ENCODE measurements at regions not wholly inside any gene's neighbourhood (a gene's known extent, or its start where the extent isn't known, plus 50 kb on each side); places are given as distances from the start of the nearest gene placed in this dataset.

- no peaks in the 10 kb centered on the region for H3K36me3 ChIP-seq (ENCODE audit: control insufficient read depth, insufficient read depth, low read length)
- peak overlapping the region; percentile 63 for H3K27ac ChIP-seq (ENCODE audit: low read depth, low read length)
- peak in 1 of 6 donors; percentile 14 for DNase-seq (ENCODE audit: low read depth in 4 of 6, low spot score in 6 of 6)
- H3K27me3 ChIP-seq (ENCODE audit: control insufficient read depth, insufficient read depth, low read length) = no peaks in the 10 kb centered on the region
- no peaks in the 10 kb centered on the region for H3K9me3 ChIP-seq (ENCODE audit: control insufficient read depth, insufficient read depth, low read length)
- 70% methylated on average over 7 of the region's 8 CpGs for WGBS (ENCODE audit: insufficient coverage)
- no peak overlapping the region for H3K4me3 ChIP-seq (ENCODE audit: low read depth, low read length)
- peaks cover 17% of the 10 kb centered on the region for H3K4me1 ChIP-seq (ENCODE audit: control insufficient read depth, insufficient read depth, low read length)
Measured at GRCh38 chr4:4641254-4641653, 99.4 kb upstream of the STX18 start.

GRCh38 chr4:4640692-4641091 is 98.8 kb upstream of the STX18 start:
- H3K36me3 ChIP-seq (ENCODE audit: control insufficient read depth, insufficient read depth, low read length) = no peaks in the 10 kb centered on the region
- peak in 1 of 6 donors; percentile 5 for DNase-seq (ENCODE audit: low read depth in 4 of 6, low spot score in 6 of 6)
- peak overlapping the region; percentile 63 for H3K27ac ChIP-seq (ENCODE audit: low read depth, low read length)
- H3K4me1 ChIP-seq (ENCODE audit: control insufficient read depth, insufficient read depth, low read length) = peaks cover 17% of the 10 kb centered on the region
- H3K9me3 ChIP-seq (ENCODE audit: control insufficient read depth, insufficient read depth, low read length) = no peaks in the 10 kb centered on the region
- no peaks in the 10 kb centered on the region for H3K27me3 ChIP-seq (ENCODE audit: control insufficient read depth, insufficient read depth, low read length)
- H3K4me3 ChIP-seq (ENCODE audit: low read depth, low read length) = no peak overlapping the region
- WGBS (ENCODE audit: insufficient coverage) = 39% methylated on average over 9 of the region's 10 CpGs

- Histone ChIP-seq H3K27me3 (ENCODE audit: control insufficient read depth, insufficient read depth, low read length) (no peaks in the 10 kb centered on the region), H3K4me3 (ENCODE audit: low read depth, low read length) (no peak overlapping the region), H3K27ac (ENCODE audit: low read depth, low read length) (no peak overlapping the region), H3K36me3 (ENCODE audit: control insufficient read depth, insufficient read depth, low read length) (no peaks in the 10 kb centered on the region), H3K4me1 (ENCODE audit: control insufficient read depth, insufficient read depth, low read length) (peaks cover 17% of the 10 kb centered on the region), H3K9me3 (ENCODE audit: control insufficient read depth, insufficient read depth, low read length) (no peaks in the 10 kb centered on the region)
- no CpG with 5 or more reads among the region's 3 CpGs for WGBS (ENCODE audit: insufficient coverage)
- DNase-seq (ENCODE audit: low read depth in 4 of 6, low spot score in 6 of 6) = no peak
Measured at GRCh38 chr4:4639370-4639769, 97.5 kb upstream of the STX18 start.

GRCh38 chr4:4637710-4638109 is 95.9 kb upstream of the STX18 start:
- DNase-seq (ENCODE audit: low read depth in 4 of 6, low spot score in 6 of 6) = no peak
- Histone ChIP-seq H3K27ac (ENCODE audit: low read depth, low read length) (no peak overlapping the region), H3K27me3 (ENCODE audit: control insufficient read depth, insufficient read depth, low read length) (no peaks in the 10 kb centered on the region), H3K4me1 (ENCODE audit: control insufficient read depth, insufficient read depth, low read length) (peaks cover 17% of the 10 kb centered on the region), H3K4me3 (ENCODE audit: low read depth, low read length) (no peak overlapping the region), H3K9me3 (ENCODE audit: control insufficient read depth, insufficient read depth, low read length) (no peaks in the 10 kb centered on the region), H3K36me3 (ENCODE audit: control insufficient read depth, insufficient read depth, low read length) (no peaks in the 10 kb centered on the region)
- WGBS (ENCODE audit: insufficient coverage) = 97% methylated on average over 5 of the region's 5 CpGs

GRCh38 chr4:4633431-4633830 is 91.6 kb upstream of the STX18 start:
- WGBS (ENCODE audit: insufficient coverage) = 94% methylated on average over 3 of the region's 3 CpGs
- H3K4me1 ChIP-seq (ENCODE audit: control insufficient read depth, insufficient read depth, low read length) = no peaks in the 10 kb centered on the region
- no peak overlapping the region for H3K27ac ChIP-seq (ENCODE audit: low read depth, low read length)
- no peaks in the 10 kb centered on the region for H3K27me3 ChIP-seq (ENCODE audit: control insufficient read depth, insufficient read depth, low read length)
- no peak overlapping the region for H3K4me3 ChIP-seq (ENCODE audit: low read depth, low read length)
- H3K9me3 ChIP-seq (ENCODE audit: control insufficient read depth, insufficient read depth, low read length) = peaks cover 3% of the 10 kb centered on the region
- H3K36me3 ChIP-seq (ENCODE audit: control insufficient read depth, insufficient read depth, low read length) = no peaks in the 10 kb centered on the region
- no peak for DNase-seq (ENCODE audit: low read depth in 4 of 6, low spot score in 6 of 6)

- no peak for DNase-seq (ENCODE audit: low read depth in 4 of 6, low spot score in 6 of 6)
Measured at GRCh38 chr4:4631150-4631549, 89.3 kb upstream of the STX18 start.

GRCh38 chr4:4627906-4628305 is 86.1 kb upstream of the STX18 start:
- Histone ChIP-seq H3K4me1 (ENCODE audit: control insufficient read depth, insufficient read depth, low read length) (no peaks in the 10 kb centered on the region), H3K27me3 (ENCODE audit: control insufficient read depth, insufficient read depth, low read length) (no peaks in the 10 kb centered on the region), H3K9me3 (ENCODE audit: control insufficient read depth, insufficient read depth, low read length) (peaks cover 3% of the 10 kb centered on the region), H3K36me3 (ENCODE audit: control insufficient read depth, insufficient read depth, low read length) (no peaks in the 10 kb centered on the region), H3K4me3 (ENCODE audit: low read depth, low read length) (no peak overlapping the region), H3K27ac (ENCODE audit: low read depth, low read length) (peak overlapping the region; percentile 40)
- WGBS (ENCODE audit: insufficient coverage) = 71% methylated on average over 2 of the region's 2 CpGs
- DNase-seq (ENCODE audit: low read depth in 4 of 6, low spot score in 6 of 6) = no peak

More at GRCh38 chr4:4631150-4631549, 89.3 kb upstream of the STX18 start:
- no peaks in the 10 kb centered on the region for H3K4me1 ChIP-seq (ENCODE audit: control insufficient read depth, insufficient read depth, low read length)
- no peak overlapping the region for H3K4me3 ChIP-seq (ENCODE audit: low read depth, low read length)
- H3K36me3 ChIP-seq (ENCODE audit: control insufficient read depth, insufficient read depth, low read length) = no peaks in the 10 kb centered on the region
- no peak overlapping the region for H3K27ac ChIP-seq (ENCODE audit: low read depth, low read length)
- H3K27me3 ChIP-seq (ENCODE audit: control insufficient read depth, insufficient read depth, low read length) = no peaks in the 10 kb centered on the region
- peaks cover 3% of the 10 kb centered on the region for H3K9me3 ChIP-seq (ENCODE audit: control insufficient read depth, insufficient read depth, low read length)

- Histone ChIP-seq H3K27me3 (ENCODE audit: control insufficient read depth, insufficient read depth, low read length) (no peaks in the 10 kb centered on the region), H3K9me3 (ENCODE audit: control insufficient read depth, insufficient read depth, low read length) (peaks cover 3% of the 10 kb centered on the region), H3K4me1 (ENCODE audit: control insufficient read depth, insufficient read depth, low read length) (no peaks in the 10 kb centered on the region), H3K36me3 (ENCODE audit: control insufficient read depth, insufficient read depth, low read length) (no peaks in the 10 kb centered on the region), H3K27ac (ENCODE audit: low read depth, low read length) (peak overlapping the region; percentile 47), H3K4me3 (ENCODE audit: low read depth, low read length) (no peak overlapping the region)
- DNase-seq (ENCODE audit: low read depth in 4 of 6, low spot score in 6 of 6) = no peak
- 56% methylated on average over 3 of the region's 4 CpGs for WGBS (ENCODE audit: insufficient coverage)
Measured at GRCh38 chr4:4627111-4627510, 85.3 kb upstream of the STX18 start.

GRCh38 chr4:4625488-4625887 is 83.6 kb upstream of the STX18 start:
- DNase-seq (ENCODE audit: low read depth in 4 of 6, low spot score in 6 of 6) = no peak
- Histone ChIP-seq H3K4me3 (ENCODE audit: low read depth, low read length) (no peak overlapping the region), H3K36me3 (ENCODE audit: control insufficient read depth, insufficient read depth, low read length) (no peaks in the 10 kb centered on the region), H3K4me1 (ENCODE audit: control insufficient read depth, insufficient read depth, low read length) (no peaks in the 10 kb centered on the region), H3K27ac (ENCODE audit: low read depth, low read length) (no peak overlapping the region), H3K9me3 (ENCODE audit: control insufficient read depth, insufficient read depth, low read length) (peaks cover 3% of the 10 kb centered on the region), H3K27me3 (ENCODE audit: control insufficient read depth, insufficient read depth, low read length) (no peaks in the 10 kb centered on the region)
- 86% methylated on average over 5 of the region's 5 CpGs for WGBS (ENCODE audit: insufficient coverage)

GRCh38 chr4:4624276-4624897 is 82.5 kb upstream of the STX18 start:
- no peak for DNase-seq (ENCODE audit: low read depth in 4 of 6, low spot score in 6 of 6)
- WGBS (ENCODE audit: insufficient coverage) = 78% methylated on average over 1 of the region's 7 CpGs
- Histone ChIP-seq H3K27ac (ENCODE audit: low read depth, low read length) (no peak overlapping the region), H3K4me1 (ENCODE audit: control insufficient read depth, insufficient read depth, low read length) (no peaks in the 10 kb centered on the region), H3K4me3 (ENCODE audit: low read depth, low read length) (no peak overlapping the region), H3K27me3 (ENCODE audit: control insufficient read depth, insufficient read depth, low read length) (no peaks in the 10 kb centered on the region), H3K9me3 (ENCODE audit: control insufficient read depth, insufficient read depth, low read length) (peaks cover under 1% of the 10 kb centered on the region), H3K36me3 (ENCODE audit: control insufficient read depth, insufficient read depth, low read length) (no peaks in the 10 kb centered on the region)
